H1 (cell line): ENCODE measurements at regions not wholly inside any gene's neighbourhood (a gene's known extent, or its start where the extent isn't known, plus 50 kb on each side); places are given as distances from the start of the nearest gene placed in this dataset.

Experiments used
- FOSL1 ChIP-seq: IDR thresholded peaks from 2 replicates; pipeline ENCODE4 v1.6.1; 2011; ENCODE audit warnings: mild to moderate bottlenecking, low read depth, low read length, moderate library complexity; ENCODE audit not compliant: insufficient read depth
- RBBP5 ChIP-seq: IDR thresholded peaks from 2 replicates; pipeline ENCODE4 v1.7.1; 2012; ENCODE audit warnings: low read depth, mild to moderate bottlenecking, inconsistent platforms, low read length, moderate library complexity, borderline replicate concordance
- TF ChIP-seq, protein P1 (sequence below): fragments of 300-600 bp; sonication (generic); IDR thresholded peaks from 2 replicates; pipeline ENCODE4 v1.7.1; 2012; ENCODE audit warnings: low read length, moderate library complexity, mild to moderate bottlenecking, inconsistent platforms; ENCODE audit not compliant: insufficient replicate concordance

DNA sequence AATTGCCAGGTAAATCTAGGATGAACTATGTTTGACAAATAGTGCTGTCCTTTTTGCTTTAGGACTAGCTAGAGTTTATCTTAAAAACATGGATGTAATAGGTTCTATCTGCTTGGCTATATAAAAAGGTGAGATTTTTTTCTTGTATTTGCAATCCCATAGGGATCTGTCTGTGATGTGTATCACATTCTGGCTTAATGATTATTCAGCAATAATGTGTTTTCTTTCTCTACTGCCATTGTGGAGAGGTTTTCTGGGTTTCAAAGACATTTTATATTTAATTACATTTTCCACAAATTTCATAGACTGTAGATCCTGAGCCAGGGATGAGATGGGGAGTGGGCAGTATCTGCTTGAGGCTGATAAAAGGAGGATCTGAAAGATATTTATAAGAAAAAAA, 277.8 kb upstream of the SLITRK5 start (continued):
- TF ChIP-seq, protein P1, sequence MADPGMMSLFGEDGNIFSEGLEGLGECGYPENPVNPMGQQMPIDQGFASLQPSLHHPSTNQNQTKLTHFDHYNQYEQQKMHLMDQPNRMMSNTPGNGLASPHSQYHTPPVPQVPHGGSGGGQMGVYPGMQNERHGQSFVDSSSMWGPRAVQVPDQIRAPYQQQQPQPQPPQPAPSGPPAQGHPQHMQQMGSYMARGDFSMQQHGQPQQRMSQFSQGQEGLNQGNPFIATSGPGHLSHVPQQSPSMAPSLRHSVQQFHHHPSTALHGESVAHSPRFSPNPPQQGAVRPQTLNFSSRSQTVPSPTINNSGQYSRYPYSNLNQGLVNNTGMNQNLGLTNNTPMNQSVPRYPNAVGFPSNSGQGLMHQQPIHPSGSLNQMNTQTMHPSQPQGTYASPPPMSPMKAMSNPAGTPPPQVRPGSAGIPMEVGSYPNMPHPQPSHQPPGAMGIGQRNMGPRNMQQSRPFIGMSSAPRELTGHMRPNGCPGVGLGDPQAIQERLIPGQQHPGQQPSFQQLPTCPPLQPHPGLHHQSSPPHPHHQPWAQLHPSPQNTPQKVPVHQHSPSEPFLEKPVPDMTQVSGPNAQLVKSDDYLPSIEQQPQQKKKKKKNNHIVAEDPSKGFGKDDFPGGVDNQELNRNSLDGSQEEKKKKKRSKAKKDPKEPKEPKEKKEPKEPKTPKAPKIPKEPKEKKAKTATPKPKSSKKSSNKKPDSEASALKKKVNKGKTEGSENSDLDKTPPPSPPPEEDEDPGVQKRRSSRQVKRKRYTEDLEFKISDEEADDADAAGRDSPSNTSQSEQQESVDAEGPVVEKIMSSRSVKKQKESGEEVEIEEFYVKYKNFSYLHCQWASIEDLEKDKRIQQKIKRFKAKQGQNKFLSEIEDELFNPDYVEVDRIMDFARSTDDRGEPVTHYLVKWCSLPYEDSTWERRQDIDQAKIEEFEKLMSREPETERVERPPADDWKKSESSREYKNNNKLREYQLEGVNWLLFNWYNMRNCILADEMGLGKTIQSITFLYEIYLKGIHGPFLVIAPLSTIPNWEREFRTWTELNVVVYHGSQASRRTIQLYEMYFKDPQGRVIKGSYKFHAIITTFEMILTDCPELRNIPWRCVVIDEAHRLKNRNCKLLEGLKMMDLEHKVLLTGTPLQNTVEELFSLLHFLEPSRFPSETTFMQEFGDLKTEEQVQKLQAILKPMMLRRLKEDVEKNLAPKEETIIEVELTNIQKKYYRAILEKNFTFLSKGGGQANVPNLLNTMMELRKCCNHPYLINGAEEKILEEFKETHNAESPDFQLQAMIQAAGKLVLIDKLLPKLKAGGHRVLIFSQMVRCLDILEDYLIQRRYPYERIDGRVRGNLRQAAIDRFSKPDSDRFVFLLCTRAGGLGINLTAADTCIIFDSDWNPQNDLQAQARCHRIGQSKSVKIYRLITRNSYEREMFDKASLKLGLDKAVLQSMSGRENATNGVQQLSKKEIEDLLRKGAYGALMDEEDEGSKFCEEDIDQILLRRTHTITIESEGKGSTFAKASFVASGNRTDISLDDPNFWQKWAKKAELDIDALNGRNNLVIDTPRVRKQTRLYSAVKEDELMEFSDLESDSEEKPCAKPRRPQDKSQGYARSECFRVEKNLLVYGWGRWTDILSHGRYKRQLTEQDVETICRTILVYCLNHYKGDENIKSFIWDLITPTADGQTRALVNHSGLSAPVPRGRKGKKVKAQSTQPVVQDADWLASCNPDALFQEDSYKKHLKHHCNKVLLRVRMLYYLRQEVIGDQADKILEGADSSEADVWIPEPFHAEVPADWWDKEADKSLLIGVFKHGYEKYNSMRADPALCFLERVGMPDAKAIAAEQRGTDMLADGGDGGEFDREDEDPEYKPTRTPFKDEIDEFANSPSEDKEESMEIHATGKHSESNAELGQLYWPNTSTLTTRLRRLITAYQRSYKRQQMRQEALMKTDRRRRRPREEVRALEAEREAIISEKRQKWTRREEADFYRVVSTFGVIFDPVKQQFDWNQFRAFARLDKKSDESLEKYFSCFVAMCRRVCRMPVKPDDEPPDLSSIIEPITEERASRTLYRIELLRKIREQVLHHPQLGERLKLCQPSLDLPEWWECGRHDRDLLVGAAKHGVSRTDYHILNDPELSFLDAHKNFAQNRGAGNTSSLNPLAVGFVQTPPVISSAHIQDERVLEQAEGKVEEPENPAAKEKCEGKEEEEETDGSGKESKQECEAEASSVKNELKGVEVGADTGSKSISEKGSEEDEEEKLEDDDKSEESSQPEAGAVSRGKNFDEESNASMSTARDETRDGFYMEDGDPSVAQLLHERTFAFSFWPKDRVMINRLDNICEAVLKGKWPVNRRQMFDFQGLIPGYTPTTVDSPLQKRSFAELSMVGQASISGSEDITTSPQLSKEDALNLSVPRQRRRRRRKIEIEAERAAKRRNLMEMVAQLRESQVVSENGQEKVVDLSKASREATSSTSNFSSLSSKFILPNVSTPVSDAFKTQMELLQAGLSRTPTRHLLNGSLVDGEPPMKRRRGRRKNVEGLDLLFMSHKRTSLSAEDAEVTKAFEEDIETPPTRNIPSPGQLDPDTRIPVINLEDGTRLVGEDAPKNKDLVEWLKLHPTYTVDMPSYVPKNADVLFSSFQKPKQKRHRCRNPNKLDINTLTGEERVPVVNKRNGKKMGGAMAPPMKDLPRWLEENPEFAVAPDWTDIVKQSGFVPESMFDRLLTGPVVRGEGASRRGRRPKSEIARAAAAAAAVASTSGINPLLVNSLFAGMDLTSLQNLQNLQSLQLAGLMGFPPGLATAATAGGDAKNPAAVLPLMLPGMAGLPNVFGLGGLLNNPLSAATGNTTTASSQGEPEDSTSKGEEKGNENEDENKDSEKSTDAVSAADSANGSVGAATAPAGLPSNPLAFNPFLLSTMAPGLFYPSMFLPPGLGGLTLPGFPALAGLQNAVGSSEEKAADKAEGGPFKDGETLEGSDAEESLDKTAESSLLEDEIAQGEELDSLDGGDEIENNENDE, result no peak
- TF ChIP-seq RBBP5 (no peak), FOSL1 (no peak)
